Stomach smooth muscle (tissue), 2 donors: ENCODE measurements at regions not wholly inside any gene's neighbourhood (a gene's known extent, or its start where the extent isn't known, plus 50 kb on each side); places are given as distances from the start of the nearest gene placed in this dataset.
"Not testable (repeated sequence)": the region's sequence is repeated elsewhere in the genome, so short reads cannot be mapped to it uniquely, and the experiment has no call there.

Experiments
- H3K27ac ChIP-seq: one replicate; pipeline ENCODE4 v1.7.0; 2013; ENCODE audit warnings: mild to moderate bottlenecking, low read length, inconsistent platforms
- H3K27me3 ChIP-seq, 2 donors: one replicate each; pipeline ENCODE4 v1.7.0; 2013; ENCODE audit warnings: low read length in 2 of 2; ENCODE audit not compliant: insufficient read depth in 2 of 2, control insufficient read depth in 1 of 2
- H3K36me3 ChIP-seq, 2 donors: one replicate each; pipeline ENCODE4 v1.7.0; 2013; ENCODE audit warnings: low read length in 2 of 2; ENCODE audit not compliant: control insufficient read depth in 2 of 2, insufficient read depth in 2 of 2
- H3K4me1 ChIP-seq: one replicate; pipeline ENCODE4 v1.7.0; 2013; ENCODE audit warnings: low read length; ENCODE audit not compliant: control insufficient read depth, insufficient read depth
- H3K4me3 ChIP-seq, 2 donors: one replicate each; pipeline ENCODE4 v1.7.0; 2013; ENCODE audit warnings: low read length in 2 of 2
- H3K9ac ChIP-seq, 2 donors: one replicate each; pipeline ENCODE4 v1.7.0; 2013; ENCODE audit warnings: low read length in 2 of 2, mild to moderate bottlenecking in 1 of 2
- H3K9me3 ChIP-seq, 2 donors: one replicate each; pipeline ENCODE4 v1.7.0; 2013; ENCODE audit warnings: low read length in 2 of 2; ENCODE audit not compliant: control insufficient read depth in 2 of 2
- donor health status: healthy.
- donor health status: Pancreatic carcinoma.

- Histone ChIP-seq H3K36me3 (no peaks in the 10 kb centered on the region), H3K4me3 (no peak overlapping the region), H3K4me1 (no peaks in the 10 kb centered on the region), H3K27me3 (no peaks in the 10 kb centered on the region), H3K9ac (no peak overlapping the region), H3K27ac (no peak overlapping the region), H3K9me3 (no peaks in the 10 kb centered on the region)
Measured at GRCh38 chr5:156197042-156197635, 129.8 kb upstream of the SGCD start.

GRCh38 chr5:156199045-156199444, 127.9 kb upstream of the SGCD start:
- H3K4me3 ChIP-seq: no peak overlapping the region
- no peak overlapping the region for H3K9ac ChIP-seq
- H3K36me3 ChIP-seq: no peaks in the 10 kb centered on the region

GRCh38 chr5:156200938-156201787, 125.8 kb upstream of the SGCD start:
- Histone ChIP-seq H3K27me3 (no peaks in the 10 kb centered on the region), H3K27ac (no peak overlapping the region), H3K9me3 (no peaks in the 10 kb centered on the region), H3K4me1 (no peaks in the 10 kb centered on the region), H3K36me3 (no peaks in the 10 kb centered on the region), H3K4me3 (no peak overlapping the region), H3K9ac (no peak overlapping the region)

More at GRCh38 chr5:156199045-156199444, 127.9 kb upstream of the SGCD start:
- Histone ChIP-seq H3K27me3 (no peaks in the 10 kb centered on the region), H3K4me1 (no peaks in the 10 kb centered on the region), H3K27ac (no peak overlapping the region), H3K9me3 (no peaks in the 10 kb centered on the region)

- H3K9me3 ChIP-seq: no peaks in the 10 kb centered on the region
- H3K9ac ChIP-seq: no peak overlapping the region
- H3K4me3 ChIP-seq: no peak overlapping the region
- H3K27me3 ChIP-seq: no peaks in the 10 kb centered on the region
- no peaks in the 10 kb centered on the region for H3K4me1 ChIP-seq
- no peak overlapping the region for H3K27ac ChIP-seq
- no peaks in the 10 kb centered on the region for H3K36me3 ChIP-seq
Measured at GRCh38 chr5:156201788-156202403, 125.1 kb upstream of the SGCD start.

- Histone ChIP-seq H3K27ac (no peak overlapping the region), H3K27me3 (no peaks in the 10 kb centered on the region), H3K36me3 (no peaks in the 10 kb centered on the region), H3K9me3 (peaks cover 3 to 12% of the 10 kb centered on the region in 2 donors), H3K9ac (no peak overlapping the region), H3K4me1 (no peaks in the 10 kb centered on the region), H3K4me3 (no peak overlapping the region)
Measured at GRCh38 chr5:156208271-156208670, 118.7 kb upstream of the SGCD start.

- no peaks in the 10 kb centered on the region for H3K27me3 ChIP-seq
- no peak overlapping the region for H3K27ac ChIP-seq
- no peaks in the 10 kb centered on the region for H3K9me3 ChIP-seq
- no peaks in the 10 kb centered on the region for H3K4me1 ChIP-seq
- H3K36me3 ChIP-seq: no peaks in the 10 kb centered on the region
- no peak overlapping the region for H3K4me3 ChIP-seq
- H3K9ac ChIP-seq: no peak overlapping the region
Measured at GRCh38 chr5:156218367-156219158, 108.4 kb upstream of the SGCD start.

GRCh38 chr5:156219483-156220005, 107.4 kb upstream of the SGCD start:
- Histone ChIP-seq H3K27me3 (no peaks in the 10 kb centered on the region), H3K4me1 (no peaks in the 10 kb centered on the region), H3K4me3 (no peak overlapping the region), H3K9ac (no peak overlapping the region), H3K27ac (no peak overlapping the region), H3K9me3 (no peaks in the 10 kb centered on the region), H3K36me3 (no peaks in the 10 kb centered on the region)

- no peak overlapping the region for H3K27ac ChIP-seq
- no peaks in the 10 kb centered on the region for H3K9me3 ChIP-seq
- H3K4me1 ChIP-seq: no peaks in the 10 kb centered on the region
- no peaks in the 10 kb centered on the region for H3K27me3 ChIP-seq
- H3K4me3 ChIP-seq: no peak overlapping the region
- H3K9ac ChIP-seq: no peak overlapping the region
- no peaks in the 10 kb centered on the region for H3K36me3 ChIP-seq
Measured at GRCh38 chr5:156221816-156222215, 105.1 kb upstream of the SGCD start.

GRCh38 chr5:156223547-156223946, 103.4 kb upstream of the SGCD start:
- Histone ChIP-seq H3K9ac (no peak overlapping the region), H3K27ac (no peak overlapping the region), H3K27me3 (no peaks in the 10 kb centered on the region), H3K36me3 (no peaks in the 10 kb centered on the region), H3K4me3 (no peak overlapping the region), H3K4me1 (no peaks in the 10 kb centered on the region), H3K9me3 (no peaks in the 10 kb centered on the region)

GRCh38 chr5:156226485-156226884, 100.5 kb upstream of the SGCD start:
- not testable (repeated sequence) for H3K9ac ChIP-seq, H3K9me3 ChIP-seq, H3K4me1 ChIP-seq, H3K27ac ChIP-seq, H3K4me3 ChIP-seq, H3K27me3 ChIP-seq, H3K36me3 ChIP-seq
